Thyroid gland (tissue), 4 donors: ENCODE measurements at regions not wholly inside any gene's neighbourhood (a gene's known extent, or its start where the extent isn't known, plus 50 kb on each side); places are given as distances from the start of the nearest gene placed in this dataset.

ENCODE experiments used
- POLR2A ChIP-seq, 2 donors: fragments of 450-650 bp; IDR thresholded peaks; one replicate each; pipeline ENCODE4 v1.6.1; 2017; ENCODE audit warnings: antibody characterized with exemption in 2 of 2, mild to moderate bottlenecking in 2 of 2, moderate library complexity in 1 of 2
- TF ChIP-seq, protein P1 (sequence below), 6 experiments: fragments of 200-600 bp in 3 of 6; fragments of 450-650 bp in 3 of 6; sonication (generic) in 3 of 6; IDR thresholded peaks; one replicate each; pipeline ENCODE4 v1.5.1; 2016 to 2019; ENCODE audit warnings: antibody characterized with exemption in 6 of 6, mild to moderate bottlenecking in 2 of 6, inconsistent platforms in 1 of 6, moderate library complexity in 1 of 6

DNA sequence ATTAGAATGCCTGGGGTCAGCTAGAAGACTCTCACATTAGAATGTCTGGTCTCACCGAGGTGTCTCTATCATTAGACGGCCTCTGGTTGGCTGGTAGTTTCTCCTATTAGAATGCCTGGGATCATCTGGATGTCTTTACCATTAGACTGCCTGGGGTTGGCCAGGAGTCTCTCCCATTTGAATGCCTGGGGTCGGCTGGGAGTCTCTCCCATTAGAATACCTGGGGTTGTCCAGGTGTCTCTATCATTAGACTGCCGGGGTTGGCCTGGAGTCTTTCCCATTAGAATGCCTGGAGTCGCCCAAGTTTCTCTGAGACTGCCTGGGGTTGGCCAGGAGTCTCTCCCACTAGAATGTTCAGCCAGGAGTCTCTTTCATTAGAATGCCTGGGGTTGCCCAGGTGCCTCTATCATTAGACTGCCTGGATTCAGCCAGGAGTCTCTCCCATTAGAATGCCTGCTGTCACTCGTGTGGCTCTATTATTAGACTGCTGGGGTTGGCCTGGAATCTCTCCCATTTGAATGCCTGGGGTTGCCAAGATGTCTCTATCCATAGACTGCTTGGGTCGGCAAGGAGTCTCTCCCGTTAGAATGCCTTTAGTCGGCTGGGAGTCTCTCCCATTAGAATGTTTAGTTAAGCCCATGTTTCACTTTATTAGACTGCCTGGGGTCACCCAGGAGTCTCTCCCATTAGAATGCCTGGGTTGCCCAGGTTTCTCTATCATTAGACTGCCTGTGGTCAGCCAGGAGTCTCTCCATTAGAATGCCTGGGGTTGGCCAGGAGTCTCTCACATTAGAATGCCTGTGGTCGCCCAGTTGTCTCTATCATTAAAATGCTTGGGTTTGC lies 1467.8 kb downstream of the UQCRFS1 start:
- no peak for TF ChIP-seq POLR2A (IDR thresholded peaks at IDR 0.05)
- TF ChIP-seq, protein P1, sequence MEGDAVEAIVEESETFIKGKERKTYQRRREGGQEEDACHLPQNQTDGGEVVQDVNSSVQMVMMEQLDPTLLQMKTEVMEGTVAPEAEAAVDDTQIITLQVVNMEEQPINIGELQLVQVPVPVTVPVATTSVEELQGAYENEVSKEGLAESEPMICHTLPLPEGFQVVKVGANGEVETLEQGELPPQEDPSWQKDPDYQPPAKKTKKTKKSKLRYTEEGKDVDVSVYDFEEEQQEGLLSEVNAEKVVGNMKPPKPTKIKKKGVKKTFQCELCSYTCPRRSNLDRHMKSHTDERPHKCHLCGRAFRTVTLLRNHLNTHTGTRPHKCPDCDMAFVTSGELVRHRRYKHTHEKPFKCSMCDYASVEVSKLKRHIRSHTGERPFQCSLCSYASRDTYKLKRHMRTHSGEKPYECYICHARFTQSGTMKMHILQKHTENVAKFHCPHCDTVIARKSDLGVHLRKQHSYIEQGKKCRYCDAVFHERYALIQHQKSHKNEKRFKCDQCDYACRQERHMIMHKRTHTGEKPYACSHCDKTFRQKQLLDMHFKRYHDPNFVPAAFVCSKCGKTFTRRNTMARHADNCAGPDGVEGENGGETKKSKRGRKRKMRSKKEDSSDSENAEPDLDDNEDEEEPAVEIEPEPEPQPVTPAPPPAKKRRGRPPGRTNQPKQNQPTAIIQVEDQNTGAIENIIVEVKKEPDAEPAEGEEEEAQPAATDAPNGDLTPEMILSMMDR (IDR thresholded peaks at IDR 0.05) = no peak
